HEK293 (cell line): ENCODE measurements at regions not wholly inside any gene's neighbourhood (a gene's known extent, or its start where the extent isn't known, plus 50 kb on each side); places are given as distances from the start of the nearest gene placed in this dataset.

ENCODE experiments used
- ATF2 ChIP-seq: fragments of 450-650 bp; formaldehyde crosslinking; IDR thresholded peaks from 2 replicates; pipeline ENCODE4 v1.5.1; 2016; ENCODE audit warnings: missing biosample characterization, missing genetic modification characterization, low read depth
- GLIS1 ChIP-seq: fragments of 450-650 bp; formaldehyde crosslinking; IDR thresholded peaks from 2 replicates; pipeline ENCODE4 v1.5.1; 2016; ENCODE audit warnings: missing biosample characterization, missing genetic modification characterization
- KLF1 ChIP-seq: fragments of 450-650 bp; formaldehyde crosslinking; IDR thresholded peaks from 2 replicates; pipeline ENCODE4 v1.5.1; 2016; ENCODE audit warnings: missing biosample characterization, missing genetic modification characterization
- PRDM10 ChIP-seq: fragments of 450-650 bp; formaldehyde crosslinking; IDR thresholded peaks from 2 replicates; pipeline ENCODE4 v1.5.1; 2016; ENCODE audit warnings: missing biosample characterization, missing genetic modification characterization
- PRDM4 ChIP-seq: fragments of 450-650 bp; formaldehyde crosslinking; IDR thresholded peaks from 2 replicates; pipeline ENCODE4 v1.5.1; 2017; ENCODE audit warnings: missing biosample characterization, missing genetic modification characterization
- SALL2 ChIP-seq: fragments of 450-650 bp; formaldehyde crosslinking; IDR thresholded peaks from 2 replicates; pipeline ENCODE4 v1.5.0; 2017; ENCODE audit warnings: missing biosample characterization, mild to moderate bottlenecking, missing genetic modification characterization, borderline replicate concordance
- SCRT2 ChIP-seq: fragments of 450-650 bp; formaldehyde crosslinking; IDR thresholded peaks from 2 replicates; pipeline ENCODE4 v1.5.1; 2016; ENCODE audit warnings: missing biosample characterization, missing genetic modification characterization
- WT1 ChIP-seq: fragments of 450-650 bp; formaldehyde crosslinking; IDR thresholded peaks from 2 replicates; pipeline ENCODE4 v1.5.1; 2016; ENCODE audit warnings: missing biosample characterization, missing genetic modification characterization
- ZBTB20 ChIP-seq: fragments of 450-650 bp; formaldehyde crosslinking; IDR thresholded peaks from 2 replicates; pipeline ENCODE4 v1.5.1; 2016; ENCODE audit warnings: missing biosample characterization, missing genetic modification characterization
- ZFP3 ChIP-seq: fragments of 450-650 bp; formaldehyde crosslinking; IDR thresholded peaks from 2 replicates; pipeline ENCODE4 v1.5.1; 2016; ENCODE audit warnings: low read depth, missing biosample characterization, missing genetic modification characterization
- ZNF112 ChIP-seq: fragments of 450-650 bp; formaldehyde crosslinking; IDR thresholded peaks from 2 replicates; pipeline ENCODE4 v1.5.0; 2017; ENCODE audit warnings: missing biosample characterization, missing genetic modification characterization
- ZNF121 ChIP-seq: fragments of 450-650 bp; formaldehyde crosslinking; IDR thresholded peaks from 2 replicates; pipeline ENCODE4 v1.5.1; 2016; ENCODE audit warnings: missing biosample characterization, missing genetic modification characterization
- ZNF140 ChIP-seq: fragments of 450-650 bp; formaldehyde crosslinking; IDR thresholded peaks from 2 replicates; pipeline ENCODE4 v1.5.1; 2016; ENCODE audit warnings: missing biosample characterization, missing genetic modification characterization
- ZNF146 ChIP-seq: fragments of 450-650 bp; formaldehyde crosslinking; IDR thresholded peaks from 2 replicates; pipeline ENCODE4 v1.5.1; 2016; ENCODE audit warnings: missing biosample characterization, missing genetic modification characterization
- ZNF169 ChIP-seq: fragments of 450-650 bp; formaldehyde crosslinking; IDR thresholded peaks from 2 replicates; pipeline ENCODE4 v1.5.1; 2016; ENCODE audit warnings: missing biosample characterization, missing genetic modification characterization
- ZNF202 ChIP-seq: fragments of 450-650 bp; formaldehyde crosslinking; IDR thresholded peaks from 2 replicates; pipeline ENCODE4 v1.5.1; 2016; ENCODE audit warnings: missing biosample characterization, missing genetic modification characterization, borderline replicate concordance
- ZNF24 ChIP-seq: fragments of 450-650 bp; formaldehyde crosslinking; IDR thresholded peaks from 2 replicates; pipeline ENCODE4 v1.5.1; 2016; ENCODE audit warnings: missing biosample characterization, missing genetic modification characterization
- ZNF350 ChIP-seq: fragments of 450-650 bp; formaldehyde crosslinking; IDR thresholded peaks from 2 replicates; pipeline ENCODE4 v1.5.0; 2017; ENCODE audit warnings: missing biosample characterization, mild to moderate bottlenecking, missing genetic modification characterization
- ZNF37A ChIP-seq: fragments of 450-650 bp; IDR thresholded peaks from 2 replicates; pipeline ENCODE4 v1.5.1; 2018; ENCODE audit warnings: missing biosample characterization, missing genetic modification characterization
- ZNF530 ChIP-seq: fragments of 450-650 bp; formaldehyde crosslinking; IDR thresholded peaks from 2 replicates; pipeline ENCODE4 v1.5.1; 2016; ENCODE audit warnings: low read depth, missing biosample characterization, missing genetic modification characterization
- ZNF639 ChIP-seq: fragments of 450-650 bp; formaldehyde crosslinking; IDR thresholded peaks from 2 replicates; pipeline ENCODE4 v1.5.1; 2016; ENCODE audit warnings: missing biosample characterization, missing genetic modification characterization
- ZNF645 ChIP-seq: fragments of 450-650 bp; formaldehyde crosslinking; IDR thresholded peaks from 2 replicates; pipeline ENCODE4; 2016; ENCODE audit warnings: missing biosample characterization, missing genetic modification characterization
- ZNF747 ChIP-seq: fragments of 450-650 bp; formaldehyde crosslinking; IDR thresholded peaks from 2 replicates; pipeline ENCODE4 v1.5.1; 2016; ENCODE audit warnings: missing biosample characterization, missing genetic modification characterization
- ZNF791 ChIP-seq: fragments of 450-650 bp; formaldehyde crosslinking; IDR thresholded peaks from 2 replicates; pipeline ENCODE4 v1.5.1; 2016; ENCODE audit warnings: missing biosample characterization, missing genetic modification characterization
- TF ChIP-seq, protein P1 (sequence below): fragments of 450-650 bp; formaldehyde crosslinking; IDR thresholded peaks from 2 replicates; pipeline ENCODE4 v1.5.1; 2016; ENCODE audit warnings: missing biosample characterization, missing genetic modification characterization

DNA sequence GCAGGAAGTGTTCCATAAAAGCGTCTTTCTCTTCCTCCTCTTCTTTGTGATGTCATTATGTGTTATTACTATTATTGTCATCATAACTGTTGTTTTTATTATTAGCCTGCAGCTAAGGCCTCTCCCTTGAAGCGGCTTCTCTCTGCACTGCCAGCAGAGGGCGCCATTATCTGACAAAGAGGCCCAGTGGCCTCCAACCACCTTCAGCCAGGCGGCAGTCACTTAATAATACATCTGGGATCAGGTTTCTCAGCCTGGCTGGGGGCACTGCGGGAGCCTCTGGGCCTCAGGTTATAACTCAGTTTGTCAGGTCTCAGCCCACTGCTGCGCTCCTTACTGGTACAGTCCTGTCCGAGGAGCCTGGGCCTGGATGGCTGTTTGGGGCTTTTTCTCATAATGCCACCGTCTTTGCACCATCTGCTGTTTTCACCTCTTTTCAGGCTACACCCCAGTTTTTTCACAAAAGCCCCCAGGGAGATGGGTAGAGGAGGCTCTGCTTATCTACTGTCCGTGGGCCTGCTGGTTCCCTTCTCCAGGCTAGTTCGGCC is 281.9 kb downstream of the NSG2 start (continued):
- TF ChIP-seq, protein P1, sequence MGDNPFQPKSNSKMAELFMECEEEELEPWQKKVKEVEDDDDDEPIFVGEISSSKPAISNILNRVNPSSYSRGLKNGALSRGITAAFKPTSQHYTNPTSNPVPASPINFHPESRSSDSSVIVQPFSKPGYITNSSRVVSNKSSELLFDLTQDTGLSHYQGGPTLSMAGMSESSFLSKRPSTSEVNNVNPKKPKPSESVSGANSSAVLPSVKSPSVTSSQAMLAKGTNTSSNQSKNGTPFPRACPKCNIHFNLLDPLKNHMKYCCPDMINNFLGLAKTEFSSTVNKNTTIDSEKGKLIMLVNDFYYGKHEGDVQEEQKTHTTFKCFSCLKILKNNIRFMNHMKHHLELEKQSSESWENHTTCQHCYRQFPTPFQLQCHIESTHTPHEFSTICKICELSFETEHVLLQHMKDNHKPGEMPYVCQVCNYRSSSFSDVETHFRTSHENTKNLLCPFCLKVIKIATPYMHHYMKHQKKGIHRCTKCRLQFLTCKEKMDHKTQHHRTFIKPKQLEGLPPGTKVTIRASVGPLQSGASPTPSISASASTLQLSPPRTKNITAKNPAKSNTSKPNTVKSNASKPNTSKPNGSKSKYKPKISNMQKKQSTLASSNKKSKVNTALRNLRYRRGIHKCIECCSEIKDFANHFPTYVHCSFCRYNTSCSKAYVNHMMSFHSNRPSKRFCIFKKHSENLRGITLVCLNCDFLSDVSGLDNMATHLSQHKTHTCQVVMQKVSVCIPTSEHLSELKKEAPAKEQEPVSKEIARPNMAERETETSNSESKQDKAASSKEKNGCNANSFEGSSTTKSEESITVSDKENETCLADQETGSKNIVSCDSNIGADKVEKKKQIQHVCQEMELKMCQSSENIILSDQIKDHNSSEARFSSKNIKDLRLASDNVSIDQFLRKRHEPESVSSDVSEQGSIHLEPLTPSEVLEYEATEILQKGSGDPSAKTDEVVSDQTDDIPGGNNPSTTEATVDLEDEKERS (tag by site-specific recombination): no peak
- TF ChIP-seq ZNF645 (tag by site-specific recombination) (no peak), ZBTB20 (tag by site-specific recombination) (no peak), ZNF530 (tag by site-specific recombination) (no peak), ZNF747 (no peak), ZNF202 (no peak), ZFP3 (no peak), WT1 (no peak), GLIS1 (tag by site-specific recombination) (peak; percentile 99), PRDM10 (tag by site-specific recombination) (peak; percentile 93), PRDM4 (tag by site-specific recombination) (peak; percentile 49; the same call in 1 of the 2 replicates), KLF1 (tag by site-specific recombination) (no peak), ZNF37A (tag by site-specific recombination) (no peak), ATF2 (tag by site-specific recombination) (peak; percentile 80), ZNF169 (no peak), SCRT2 (tag by site-specific recombination) (no peak), ZNF121 (tag by site-specific recombination) (no peak), ZNF140 (no peak), ZNF639 (tag by site-specific recombination) (peak; percentile 46; the same call in 1 of the 2 replicates), ZNF350 (tag by site-specific recombination) (no peak), ZNF112 (no peak), SALL2 (tag by site-specific recombination) (no peak), ZNF24 (tag by site-specific recombination) (peak; percentile 78), ZNF146 (tag by site-specific recombination) (no peak), ZNF791 (tag by site-specific recombination) (no peak)
